Calu3 (cell line): ENCODE measurements at regions not wholly inside any gene's neighbourhood (a gene's known extent, or its start where the extent isn't known, plus 50 kb on each side); places are given as distances from the start of the nearest gene placed in this dataset.

Experiments used
- BruUV-seq: library from RNA; stranded (reverse); fragments of 400-500 nt; replicated peaks from 2 replicates; lab custom pipeline; 2021; lab: Mats Ljungman, UMichigan
- CTCF ChIA-PET: fragments of 300-600 bp; sonication (Branson Sonifier 250); formaldehyde crosslinking; loops from one replicate; lab custom pipeline; 2022; ENCODE audit warnings: antibody characterized with exemption; lab: Charles Lee
- DNase-seq: peaks from one replicate; pipeline ENCODE4 v3.0.0; 2022
- H3K27ac Mint-ChIP-seq: one replicate; pipeline ENCODE4 v1.8.0; 2022; ENCODE audit warnings: mixed read lengths; ENCODE audit not compliant: unreplicated experiment
- H3K27me3 Mint-ChIP-seq: one replicate; pipeline ENCODE4 v1.8.0; 2022; ENCODE audit warnings: mixed read lengths; ENCODE audit not compliant: unreplicated experiment
- H3K36me3 Mint-ChIP-seq: one replicate; pipeline ENCODE4 v1.8.0; 2022; ENCODE audit warnings: mild to moderate bottlenecking, moderate library complexity, mixed read lengths; ENCODE audit not compliant: insufficient read depth, unreplicated experiment
- H3K4me1 Mint-ChIP-seq: one replicate; pipeline ENCODE4 v1.8.0; 2022; ENCODE audit warnings: mild to moderate bottlenecking, low read depth, mixed read lengths; ENCODE audit not compliant: unreplicated experiment
- H3K4me3 Mint-ChIP-seq: one replicate; pipeline ENCODE4 v1.8.0; 2022; ENCODE audit warnings: mild to moderate bottlenecking, low read depth, moderate library complexity, mixed read lengths; ENCODE audit not compliant: unreplicated experiment
- H3K9me3 Mint-ChIP-seq: one replicate; pipeline ENCODE4 v1.8.0; 2022; ENCODE audit warnings: low read depth, mixed read lengths; ENCODE audit not compliant: unreplicated experiment
- CTCF ChIP-seq: fragments of 200-600 bp; IDR thresholded peaks from one replicate; pipeline ENCODE4 v1.8.0; 2022; ENCODE audit warnings: antibody characterized with exemption; ENCODE audit not compliant: unreplicated experiment
- intact Hi-C: fragments of 100-400 bp; cut with micrococcal nuclease; formaldehyde crosslinking; loops from one replicate; pipeline ENCODE4 v1.10.0; 2022; ENCODE audit not compliant: unreplicated experiment

DNA sequence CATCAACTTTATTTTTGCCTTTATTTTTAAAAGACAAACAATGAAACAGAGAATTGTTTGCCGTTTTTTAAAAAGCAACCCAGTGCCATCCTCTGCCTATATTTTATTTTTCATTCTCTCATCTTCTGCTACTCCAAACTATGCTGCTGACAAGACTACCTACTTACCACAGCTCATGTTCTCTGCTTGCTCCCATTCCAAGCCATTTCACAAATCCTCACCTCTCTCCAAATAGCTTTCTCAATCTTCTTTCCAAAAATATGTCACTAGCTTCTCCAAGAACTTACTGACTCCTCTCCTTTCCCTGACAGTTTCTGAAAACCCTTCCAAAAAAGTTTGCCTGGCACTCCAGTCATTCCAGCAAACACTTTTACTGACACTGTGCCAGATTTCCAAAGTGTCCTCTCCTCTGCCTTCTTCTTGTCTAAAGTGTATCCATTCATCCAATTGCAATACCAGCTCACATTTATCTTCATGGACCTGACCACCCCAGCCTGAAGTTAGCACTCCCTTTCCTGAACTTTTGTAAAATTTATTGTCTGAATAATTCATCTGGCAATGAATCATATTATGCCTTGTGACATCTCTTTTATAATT, 766.5 kb upstream of the B3GALT2 start:
- Mint-ChIP-seq H3K4me3 (no peak overlapping the region), H3K27ac (no peak overlapping the region), H3K36me3 (no peaks in the 10 kb centered on the region), H3K27me3 (no peaks in the 10 kb centered on the region), H3K9me3 (peaks cover 3% of the 10 kb centered on the region), H3K4me1 (no peaks in the 10 kb centered on the region)
- no peak for TF ChIP-seq CTCF
- CTCF ChIA-PET: interaction anchor here (0.8 to 1.0 kb wide), 2 partner anchors 69 to 292 kb away, joined by 3 to 4 read pairs; no protein-coding TSS in a partner anchor
- DNase-seq: no peak
- no TSS peak for BruUV-seq
- intact Hi-C loops: no loop called here

- BruUV-seq: no TSS peak
- Mint-ChIP-seq H3K36me3 (no peaks in the 10 kb centered on the region), H3K27ac (no peak overlapping the region), H3K4me3 (no peak overlapping the region), H3K4me1 (no peaks in the 10 kb centered on the region), H3K9me3 (no peaks in the 10 kb centered on the region), H3K27me3 (no peaks in the 10 kb centered on the region)
- intact Hi-C loops: no loop called here
- DNase-seq: no peak
- CTCF ChIA-PET: no interaction called here
- no peak for TF ChIP-seq CTCF
Measured at GRCh38 chr1:193951984-193952383, 765.6 kb upstream of the B3GALT2 start.

DNA sequence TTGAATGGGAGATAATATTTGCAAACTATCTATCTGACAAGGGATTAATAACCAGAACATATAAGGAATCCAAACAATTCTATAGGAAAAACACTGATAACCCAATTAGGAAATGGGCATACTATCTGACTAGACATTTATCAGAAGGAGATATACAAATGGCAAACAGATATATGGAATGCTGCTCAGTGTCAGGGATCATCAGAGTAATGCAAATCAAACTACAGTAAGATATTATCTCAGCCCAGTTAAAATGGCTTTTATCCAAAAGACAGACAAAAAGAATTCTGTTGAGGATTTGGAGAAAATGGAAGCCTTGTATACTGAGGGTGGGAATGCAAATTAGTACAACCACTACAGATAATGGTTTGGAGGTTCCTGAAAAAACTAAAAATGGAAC, 758.0 kb upstream of the B3GALT2 start:
- no peaks in the 10 kb centered on the region for H3K4me1 Mint-ChIP-seq
- no peak overlapping the region for H3K4me3 Mint-ChIP-seq
- no peak overlapping the region for H3K27ac Mint-ChIP-seq
- no peaks in the 10 kb centered on the region for H3K27me3 Mint-ChIP-seq
- no peak for TF ChIP-seq CTCF
- H3K36me3 Mint-ChIP-seq: no peaks in the 10 kb centered on the region
- peaks cover 11% of the 10 kb centered on the region for H3K9me3 Mint-ChIP-seq
- intact Hi-C loops: no loop called here
- no peak for DNase-seq
- CTCF ChIA-PET: no interaction called here
- no TSS peak for BruUV-seq

DNA sequence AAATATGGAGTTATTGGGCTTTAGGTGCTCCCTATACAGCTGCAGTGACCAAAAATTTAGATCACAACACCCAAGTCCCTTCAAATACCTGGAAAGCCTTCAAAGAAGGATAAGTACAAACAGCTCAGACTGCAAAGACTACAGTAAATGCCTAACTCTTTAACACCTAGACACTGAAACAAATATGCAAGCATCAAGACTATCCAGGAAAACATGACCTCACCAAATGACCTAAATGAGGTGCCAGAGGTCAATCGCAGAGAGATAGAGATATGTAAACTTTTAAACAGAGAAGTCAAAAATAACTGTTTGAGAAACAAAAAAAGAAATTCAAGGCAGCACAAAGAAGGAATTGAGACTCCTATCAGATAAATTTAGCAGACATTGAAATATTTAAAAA, 753.8 kb upstream of the B3GALT2 start:
- no peaks in the 10 kb centered on the region for H3K36me3 Mint-ChIP-seq

More for the DNA sequence above, 753.8 kb upstream of the B3GALT2 start:
- CTCF ChIA-PET: no interaction called here
- intact Hi-C loops: no loop called here
- Mint-ChIP-seq H3K4me3 (no peak overlapping the region), H3K4me1 (no peaks in the 10 kb centered on the region), H3K27me3 (no peaks in the 10 kb centered on the region), H3K27ac (no peak overlapping the region), H3K9me3 (peaks cover 11% of the 10 kb centered on the region)
- no peak for TF ChIP-seq CTCF
- DNase-seq: no peak
- BruUV-seq: no TSS peak
